Bone marrow (tissue), 2 donors: ENCODE measurements at regions not wholly inside any gene's neighbourhood (a gene's known extent, or its start where the extent isn't known, plus 50 kb on each side); places are given as distances from the start of the nearest gene placed in this dataset.
"Not testable (repeated sequence)": the region's sequence is repeated elsewhere in the genome, so short reads cannot be mapped to it uniquely, and the experiment has no call there.

Experiments
- DNase-seq, 2 donors: peaks; one replicate each; lab custom pipeline; 2025; lab: John Stamatoyannopoulos, UW

GRCh38 chr14:104399432-104400155, 180.0 kb upstream of the C14orf180 start:
- DNase-seq, result no peak

- DNase-seq, result no peak
Observed at GRCh38 chr14:104400355-104400754, 179.2 kb upstream of the C14orf180 start.

GRCh38 chr14:104401785-104402184, 177.8 kb upstream of the C14orf180 start:
- no peak for DNase-seq

- DNase-seq, result not testable (repeated sequence)
Observed at GRCh38 chr14:104402303-104402702, 177.3 kb upstream of the C14orf180 start.

- DNase-seq, result no peak
Observed at GRCh38 chr14:104403421-104404220, 175.9 kb upstream of the C14orf180 start.

- no peak for DNase-seq
Observed at GRCh38 chr14:104404922-104405321, 174.6 kb upstream of the C14orf180 start.

- DNase-seq, result no peak
Observed at GRCh38 chr14:104405360-104406226, 174.0 kb upstream of the C14orf180 start.

GRCh38 chr14:104406831-104407230, 172.7 kb upstream of the C14orf180 start:
- no peak for DNase-seq

GRCh38 chr14:104416383-104416782, 163.2 kb upstream of the C14orf180 start:
- no peak for DNase-seq

GRCh38 chr14:104419865-104420505, 159.6 kb upstream of the C14orf180 start:
- no peak for DNase-seq

GRCh38 chr14:104420523-104420922, 159.0 kb upstream of the C14orf180 start:
- not testable (repeated sequence) for DNase-seq

GRCh38 chr14:104420990-104421389, 158.6 kb upstream of the C14orf180 start:
- DNase-seq, result no peak

GRCh38 chr14:104421401-104421821, 158.2 kb upstream of the C14orf180 start:
- no peak for DNase-seq

- DNase-seq, result no peak
Observed at GRCh38 chr14:104421892-104422828, 157.4 kb upstream of the C14orf180 start.

GRCh38 chr14:104422837-104423681, 156.5 kb upstream of the C14orf180 start:
- DNase-seq, result no peak

- no peak for DNase-seq
Observed at GRCh38 chr14:104423701-104424405, 155.7 kb upstream of the C14orf180 start.

- no peak for DNase-seq
Observed at GRCh38 chr14:104424406-104425072, 155.0 kb upstream of the C14orf180 start.

GRCh38 chr14:104425171-104425681, 154.3 kb upstream of the C14orf180 start:
- DNase-seq, result no peak
